ENCODE measurements at regions not wholly inside any gene's neighbourhood (a gene's known extent, or its start where the extent isn't known, plus 50 kb on each side); places are given as distances from the start of the nearest gene placed in this dataset.

DNA sequence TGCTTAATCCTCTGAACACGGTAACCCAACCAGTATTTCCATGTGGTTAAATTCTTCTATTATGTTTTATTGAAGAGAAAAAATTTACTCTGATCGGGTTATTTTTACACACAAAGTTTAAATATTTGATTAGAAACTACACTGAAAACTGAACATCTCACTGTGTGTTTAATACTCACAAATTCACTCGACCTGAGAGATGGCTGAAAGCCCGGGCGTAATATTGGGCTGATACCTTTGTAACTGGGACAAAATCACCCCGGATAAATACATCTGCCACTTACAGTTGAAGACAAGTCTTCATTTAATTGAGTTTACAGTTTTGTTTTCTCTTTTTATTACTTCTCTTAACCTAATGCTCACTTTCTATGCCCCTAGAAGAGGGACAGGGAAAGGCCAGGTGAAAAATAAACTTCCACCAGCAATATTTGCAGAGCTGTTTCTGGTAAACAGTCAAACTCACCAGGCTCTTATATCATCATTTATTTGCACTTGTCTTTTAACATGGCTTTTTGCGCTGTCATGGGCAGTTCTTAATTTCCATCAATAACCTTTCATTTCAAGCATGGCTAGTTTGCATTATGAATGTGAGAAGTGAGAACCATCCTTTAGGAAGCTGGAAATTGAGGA is 145.6 kb upstream of the TMCO5A start:
- DNase-seq (ENCODE audit: low read depth in 2 of 2) = no peak

- DNase-seq (ENCODE audit: low read depth in 2 of 2) = no peak
Observed at GRCh38 chr15:37789397-37789786, 145.0 kb upstream of the TMCO5A start.

DNA sequence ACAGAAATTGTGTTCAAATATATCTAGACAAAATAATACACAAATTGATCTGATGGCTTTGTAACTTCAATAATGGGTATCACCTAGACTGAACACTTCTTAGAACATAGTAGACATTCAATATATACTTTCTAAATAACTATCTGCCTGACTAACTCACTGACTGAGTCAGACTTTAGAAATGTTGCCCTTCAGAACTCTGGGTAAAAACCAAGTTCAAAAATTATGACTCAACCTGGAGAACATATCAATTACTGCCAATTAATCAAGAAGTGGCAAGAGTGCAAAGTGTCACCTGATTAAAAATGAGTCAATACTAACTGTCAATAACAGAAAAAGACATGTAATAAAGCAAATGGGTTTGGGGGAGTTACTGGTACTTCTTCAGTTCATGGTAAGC is 144.6 kb upstream of the TMCO5A start:
- peak; percentile 49 to 50 for DNase-seq (ENCODE audit: low read depth in 2 of 2)

GRCh38 chr15:37791693-37792092 is 142.7 kb upstream of the TMCO5A start:
- no peak for DNase-seq (ENCODE audit: low read depth in 2 of 2)

GRCh38 chr15:37792351-37792750 is 142.1 kb upstream of the TMCO5A start:
- no peak for DNase-seq (ENCODE audit: low read depth in 2 of 2)

- DNase-seq (ENCODE audit: low read depth in 2 of 2) = no peak
Observed at GRCh38 chr15:37793851-37794250, 140.6 kb upstream of the TMCO5A start.

DNA sequence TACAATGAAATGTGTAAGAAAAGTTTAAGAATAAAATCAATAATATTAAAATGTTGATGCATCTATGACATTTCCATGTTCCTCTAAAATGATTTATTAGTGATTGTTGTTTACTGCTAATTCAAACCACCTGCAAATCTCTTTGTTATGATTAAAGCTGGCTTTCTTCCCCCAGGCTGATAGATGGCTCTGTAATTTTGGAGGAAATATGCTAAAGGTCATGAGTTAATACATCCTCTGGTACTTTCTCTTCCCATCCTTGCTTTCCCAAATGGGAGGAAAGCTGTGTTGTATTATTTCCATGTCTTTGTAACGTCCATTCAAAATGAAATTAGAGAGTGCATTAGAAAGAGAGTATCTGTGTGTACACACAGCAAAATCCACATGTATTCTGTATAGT is 139.5 kb upstream of the TMCO5A start:
- DNase-seq (ENCODE audit: low read depth in 2 of 2) = no peak

- DNase-seq (ENCODE audit: low read depth in 2 of 2) = no peak
Observed at GRCh38 chr15:37801529-37801928, 132.9 kb upstream of the TMCO5A start.

GRCh38 chr15:37806808-37807207 is 127.6 kb upstream of the TMCO5A start:
- DNase-seq (ENCODE audit: low read depth in 2 of 2) = no peak

DNA sequence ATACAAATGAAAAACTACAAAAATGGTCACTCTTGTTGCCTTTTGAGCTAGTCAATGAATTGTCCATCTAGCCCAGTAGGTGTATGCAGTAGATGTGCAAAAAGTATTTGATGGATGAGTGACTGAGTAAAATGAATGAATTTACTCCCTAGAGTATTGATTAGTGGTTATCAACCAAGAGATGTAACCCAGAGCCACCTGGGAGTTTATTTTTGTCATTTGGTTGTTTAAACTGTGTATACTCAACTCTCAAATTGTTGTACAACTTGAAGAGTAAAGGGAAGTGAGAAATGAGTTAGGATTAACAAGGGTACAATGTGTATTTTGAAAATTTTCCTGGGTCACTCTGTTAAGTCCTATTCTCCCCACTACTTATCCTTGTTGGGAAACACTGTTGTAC is 124.1 kb upstream of the TMCO5A start:
- no peak for DNase-seq (ENCODE audit: low read depth in 2 of 2)

DNA sequence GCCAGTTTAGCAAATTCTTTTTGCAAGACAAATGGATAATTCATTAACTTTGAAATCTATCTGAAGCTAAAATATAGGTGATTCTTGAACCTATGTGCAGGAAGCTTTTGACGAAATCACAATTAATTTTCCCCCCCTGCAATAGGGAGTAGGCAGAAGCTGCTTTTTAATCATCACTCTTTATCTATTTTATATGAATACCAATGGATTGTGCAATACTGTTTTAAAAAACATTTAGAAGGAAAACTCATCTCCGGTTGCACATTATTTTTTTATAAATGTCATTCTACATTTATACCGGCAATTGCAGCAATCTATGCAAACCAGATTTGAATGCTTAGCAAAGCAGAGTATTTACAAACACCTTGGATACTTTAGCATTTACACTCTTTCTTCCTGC is 121.1 kb upstream of the TMCO5A start:
- DNase-seq (ENCODE audit: low read depth in 2 of 2) = no peak

- DNase-seq (ENCODE audit: low read depth in 2 of 2) = no peak
Observed at GRCh38 chr15:37814847-37815515, 119.5 kb upstream of the TMCO5A start.

DNA sequence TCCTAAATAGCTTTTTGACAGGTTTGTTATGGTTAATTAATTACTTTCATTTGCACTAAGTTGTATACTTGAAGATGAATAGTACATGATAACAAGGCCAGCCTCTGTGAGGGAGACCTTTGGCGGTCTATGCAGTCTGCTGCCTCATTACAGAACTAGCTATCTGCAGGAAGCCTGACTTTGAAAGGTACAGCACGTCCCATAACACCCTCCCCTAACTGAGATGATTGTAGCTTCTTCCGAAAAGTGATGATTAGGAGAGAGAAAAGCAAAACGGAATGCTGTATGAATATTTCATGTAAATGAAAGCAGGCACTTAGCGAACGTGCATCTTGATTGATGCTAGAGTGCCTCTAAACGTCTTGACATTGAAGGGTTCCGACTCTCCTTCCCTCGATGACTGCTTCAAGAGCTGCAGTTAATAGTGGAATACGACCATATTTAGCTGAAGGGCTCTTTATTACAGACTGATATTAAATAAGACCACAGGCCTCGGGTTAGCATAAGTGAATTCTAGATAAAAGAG is 116.2 kb upstream of the TMCO5A start:
- no peak for DNase-seq (ENCODE audit: low read depth in 2 of 2)

GRCh38 chr15:37819191-37819590 is 115.2 kb upstream of the TMCO5A start:
- DNase-seq (ENCODE audit: low read depth in 2 of 2) = no peak

GRCh38 chr15:37820380-37821128 is 113.9 kb upstream of the TMCO5A start:
- peak in 1 of 2 experiments; percentile 9 for DNase-seq (ENCODE audit: low read depth in 2 of 2)

- DNase-seq (ENCODE audit: low read depth in 2 of 2) = no peak
Observed at GRCh38 chr15:37823601-37824275, 110.7 kb upstream of the TMCO5A start.

- peak; percentile 78 to 81 for DNase-seq (ENCODE audit: low read depth in 2 of 2)
Observed at GRCh38 chr15:37824717-37825382, 109.6 kb upstream of the TMCO5A start.

DNA sequence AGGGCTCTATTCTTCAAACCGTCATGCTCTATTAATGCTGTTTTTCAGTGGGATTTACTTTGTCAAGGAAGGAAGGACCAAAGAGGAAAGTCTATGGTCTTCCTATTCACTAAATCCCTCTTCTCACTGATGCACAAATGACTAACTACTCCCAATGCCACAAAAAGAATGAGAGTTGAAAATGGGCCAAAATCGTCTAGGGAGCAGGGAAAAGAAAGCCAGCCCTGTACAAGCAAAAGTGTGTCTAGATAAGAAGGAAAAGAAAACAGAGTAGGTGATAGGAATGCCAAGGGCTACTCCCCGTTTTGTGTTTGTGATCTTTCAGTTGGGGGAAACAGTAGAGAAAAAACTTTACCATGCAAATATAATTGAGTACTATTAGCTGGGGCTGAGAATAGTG is 97.2 kb upstream of the TMCO5A start:
- DNase-seq (ENCODE audit: low read depth in 2 of 2) = no peak

DNA sequence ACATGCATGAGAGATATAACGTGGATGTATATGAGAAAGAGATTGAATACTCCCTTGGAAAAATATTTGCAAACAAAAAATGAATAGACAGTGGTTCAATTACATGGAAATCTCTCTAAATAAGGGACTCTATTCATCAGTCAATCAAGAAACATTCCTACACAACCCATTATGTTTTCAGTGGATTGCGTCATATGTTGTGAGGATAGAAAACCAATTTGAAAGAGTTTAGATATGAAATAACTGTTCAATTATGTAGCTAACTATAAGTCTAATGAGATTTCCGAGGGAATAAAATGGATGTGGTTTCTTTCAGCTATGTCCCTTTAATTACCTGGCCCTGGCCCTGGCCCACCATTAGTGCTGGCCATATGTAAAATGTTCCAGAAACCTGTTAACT is 86.7 kb upstream of the TMCO5A start:
- DNase-seq (ENCODE audit: low read depth in 2 of 2) = no peak

DNA sequence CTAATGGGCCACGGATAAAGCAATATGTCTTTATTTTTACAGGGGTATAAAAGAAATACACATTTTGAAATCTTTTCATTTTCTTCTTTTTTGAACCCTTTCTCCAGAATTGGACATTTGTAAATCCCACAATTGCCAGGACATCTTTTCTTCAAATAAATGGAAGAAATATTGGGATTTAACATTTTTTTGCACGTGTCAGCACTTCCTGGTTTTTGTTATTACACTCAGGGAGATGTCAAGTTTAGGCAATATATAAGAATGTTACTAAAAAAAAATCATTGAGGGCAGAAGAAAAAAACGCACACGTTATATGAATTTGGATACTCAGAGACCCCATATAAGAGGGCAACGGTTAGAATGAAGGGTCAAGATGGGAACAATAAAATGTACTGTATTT is 78.3 kb upstream of the TMCO5A start:
- DNase-seq (ENCODE audit: low read depth in 2 of 2) = no peak

DNA sequence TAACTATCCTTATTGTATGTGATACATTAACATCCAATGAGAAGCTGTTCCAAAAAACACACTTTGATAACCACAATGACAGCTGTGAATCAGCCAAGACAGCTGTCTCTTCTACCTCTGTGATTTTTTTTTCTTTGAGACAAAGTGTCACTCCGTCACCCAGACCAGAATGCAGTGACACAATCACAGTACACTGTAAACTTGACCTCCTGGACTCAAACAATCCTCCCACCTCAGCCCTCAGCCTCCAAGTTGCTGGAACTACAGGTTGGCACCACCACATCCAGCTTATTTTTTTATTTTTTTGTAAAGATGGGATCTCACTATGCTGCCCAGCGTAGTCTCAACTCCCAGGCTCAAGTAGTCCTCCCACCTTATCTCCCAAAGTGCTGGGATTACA is 73.5 kb upstream of the TMCO5A start:
- DNase-seq (ENCODE audit: low read depth in 2 of 2) = no peak

GRCh38 chr15:37865687-37866086 is 68.8 kb upstream of the TMCO5A start:
- DNase-seq (ENCODE audit: low read depth in 2 of 2) = no peak

Data from fibroblast of skin of left quadriceps (primary cell).